SH-SY5Y (cell line): ENCODE measurements at regions not wholly inside any gene's neighbourhood (a gene's known extent, or its start where the extent isn't known, plus 50 kb on each side); places are given as distances from the start of the nearest gene placed in this dataset.

Experiments
- GATA2 ChIP-seq: IDR thresholded peaks from 2 replicates; pipeline ENCODE4 v1.6.1; 2011; ENCODE audit warnings: mild to moderate bottlenecking, low read depth, low read length
- GATA3 ChIP-seq: IDR thresholded peaks from 2 replicates; pipeline ENCODE4 v1.6.1; 2011; ENCODE audit warnings: low read depth, mild to moderate bottlenecking, low read length, moderate library complexity

- TF ChIP-seq GATA3 = no peak
- no peak for TF ChIP-seq GATA2
These were observed 384.7 kb upstream of the ZNF462 start for GRCh38 chr9:106478312-106478711.
